ENCODE measurements at regions not wholly inside any gene's neighbourhood (a gene's known extent, or its start where the extent isn't known, plus 50 kb on each side); places are given as distances from the start of the nearest gene placed in this dataset.
"Not testable (repeated sequence)": the region's sequence is repeated elsewhere in the genome, so short reads cannot be mapped to it uniquely, and the experiment has no call there.

DNA sequence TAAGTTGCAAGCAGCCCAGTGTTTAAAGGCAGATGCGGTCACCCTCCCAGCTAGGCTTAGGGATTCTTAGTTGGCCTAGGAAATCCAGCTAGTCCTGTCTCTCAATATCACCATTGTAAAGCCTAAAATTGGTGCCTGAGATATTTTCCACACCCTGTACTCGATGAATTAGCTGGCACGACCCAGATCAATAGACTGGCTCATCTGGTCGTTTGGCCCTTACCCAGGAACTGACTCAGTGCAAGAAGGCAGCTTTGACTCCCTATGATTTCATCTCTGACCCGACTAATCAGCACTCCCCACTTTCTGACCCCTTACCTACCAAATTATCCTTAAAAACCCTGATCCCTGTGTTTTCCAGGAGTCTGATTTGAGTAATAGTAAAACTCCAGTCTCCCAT is 384.9 kb upstream of the SLC7A11 start:
- no peak for DNase-seq (ENCODE audit: low spot score in 2 of 2)
- H3K27ac ChIP-seq = no peak overlapping the region
- no peaks in the 10 kb centered on the region for H3K4me1 ChIP-seq
- TF ChIP-seq POLR2A (IDR thresholded peaks at IDR 0.05) (no peak), POLR2AphosphoS5 (IDR thresholded peaks at IDR 0.05) (no peak)
- TF ChIP-seq, protein P1, sequence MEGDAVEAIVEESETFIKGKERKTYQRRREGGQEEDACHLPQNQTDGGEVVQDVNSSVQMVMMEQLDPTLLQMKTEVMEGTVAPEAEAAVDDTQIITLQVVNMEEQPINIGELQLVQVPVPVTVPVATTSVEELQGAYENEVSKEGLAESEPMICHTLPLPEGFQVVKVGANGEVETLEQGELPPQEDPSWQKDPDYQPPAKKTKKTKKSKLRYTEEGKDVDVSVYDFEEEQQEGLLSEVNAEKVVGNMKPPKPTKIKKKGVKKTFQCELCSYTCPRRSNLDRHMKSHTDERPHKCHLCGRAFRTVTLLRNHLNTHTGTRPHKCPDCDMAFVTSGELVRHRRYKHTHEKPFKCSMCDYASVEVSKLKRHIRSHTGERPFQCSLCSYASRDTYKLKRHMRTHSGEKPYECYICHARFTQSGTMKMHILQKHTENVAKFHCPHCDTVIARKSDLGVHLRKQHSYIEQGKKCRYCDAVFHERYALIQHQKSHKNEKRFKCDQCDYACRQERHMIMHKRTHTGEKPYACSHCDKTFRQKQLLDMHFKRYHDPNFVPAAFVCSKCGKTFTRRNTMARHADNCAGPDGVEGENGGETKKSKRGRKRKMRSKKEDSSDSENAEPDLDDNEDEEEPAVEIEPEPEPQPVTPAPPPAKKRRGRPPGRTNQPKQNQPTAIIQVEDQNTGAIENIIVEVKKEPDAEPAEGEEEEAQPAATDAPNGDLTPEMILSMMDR (IDR thresholded peaks at IDR 0.05) = no peak
- no peaks in the 10 kb centered on the region for H3K27me3 ChIP-seq
- intact Hi-C loops (cut with DNase I; ENCODE audit: low total_unique reads) = no loop called here
- no peaks in the 10 kb centered on the region for H3K9me3 ChIP-seq
- no peak overlapping the region for H3K4me3 ChIP-seq
- no peaks in the 10 kb centered on the region for H3K36me3 ChIP-seq

DNA sequence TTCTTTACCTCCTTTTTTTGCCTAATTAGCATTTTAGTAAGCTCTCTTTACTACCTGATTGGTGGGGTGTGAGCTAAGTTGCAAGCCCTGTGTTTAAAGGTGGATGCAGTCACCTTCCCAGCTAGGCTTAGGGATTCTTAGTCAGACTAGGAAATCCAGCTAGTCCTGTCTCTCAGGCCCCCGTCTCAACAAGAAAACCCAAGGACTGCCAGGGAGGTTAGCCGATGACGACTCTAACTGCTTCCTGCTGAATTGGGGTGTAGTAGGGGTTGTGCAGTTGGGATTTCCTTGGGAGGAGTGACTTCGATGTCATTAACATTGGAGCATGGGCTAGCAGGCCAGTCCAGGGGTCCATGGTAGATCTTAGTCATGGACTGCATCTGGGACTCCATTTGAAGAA is 380.2 kb upstream of the SLC7A11 start:
- H3K4me1 ChIP-seq; H3K9me3 ChIP-seq; H3K4me3 ChIP-seq; intact Hi-C loops (cut with DNase I; ENCODE audit: low total_unique reads); H3K27ac ChIP-seq; H3K27me3 ChIP-seq; H3K36me3 ChIP-seq; DNase-seq (ENCODE audit: low spot score in 2 of 2): not testable (repeated sequence)

DNA sequence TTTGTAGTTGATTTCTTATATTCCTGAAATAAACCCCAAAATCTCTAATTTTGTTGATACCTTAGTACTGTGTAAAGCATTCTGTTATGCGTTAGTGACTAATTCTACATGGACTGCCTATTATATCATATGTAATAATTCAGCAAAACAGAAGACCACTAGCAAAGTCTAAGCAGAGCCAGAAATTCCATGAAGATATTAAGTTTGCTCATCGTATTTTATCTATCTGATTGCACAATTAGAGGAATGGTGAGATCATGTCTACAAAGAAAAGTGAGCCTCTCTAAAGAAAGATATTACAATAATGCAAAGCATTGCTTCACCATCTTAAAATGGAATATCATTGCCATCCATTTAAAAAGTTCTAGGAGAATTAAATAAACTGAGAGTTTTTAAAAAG is 374.6 kb upstream of the SLC7A11 start:
- no peaks in the 10 kb centered on the region for H3K36me3 ChIP-seq
- H3K27me3 ChIP-seq = no peaks in the 10 kb centered on the region
- intact Hi-C loops (cut with DNase I; ENCODE audit: low total_unique reads) = no loop called here
- H3K4me1 ChIP-seq = no peaks in the 10 kb centered on the region
- H3K27ac ChIP-seq = no peak overlapping the region
- H3K4me3 ChIP-seq = no peak overlapping the region
- no peak for DNase-seq (ENCODE audit: low spot score in 2 of 2)
- TF ChIP-seq, protein P1 (IDR thresholded peaks at IDR 0.05) = no peak
- TF ChIP-seq POLR2AphosphoS5 (IDR thresholded peaks at IDR 0.05) (no peak), POLR2A (IDR thresholded peaks at IDR 0.05) (no peak)
- H3K9me3 ChIP-seq = peaks cover 5 to 7% of the 10 kb centered on the region in 2 donors

DNA sequence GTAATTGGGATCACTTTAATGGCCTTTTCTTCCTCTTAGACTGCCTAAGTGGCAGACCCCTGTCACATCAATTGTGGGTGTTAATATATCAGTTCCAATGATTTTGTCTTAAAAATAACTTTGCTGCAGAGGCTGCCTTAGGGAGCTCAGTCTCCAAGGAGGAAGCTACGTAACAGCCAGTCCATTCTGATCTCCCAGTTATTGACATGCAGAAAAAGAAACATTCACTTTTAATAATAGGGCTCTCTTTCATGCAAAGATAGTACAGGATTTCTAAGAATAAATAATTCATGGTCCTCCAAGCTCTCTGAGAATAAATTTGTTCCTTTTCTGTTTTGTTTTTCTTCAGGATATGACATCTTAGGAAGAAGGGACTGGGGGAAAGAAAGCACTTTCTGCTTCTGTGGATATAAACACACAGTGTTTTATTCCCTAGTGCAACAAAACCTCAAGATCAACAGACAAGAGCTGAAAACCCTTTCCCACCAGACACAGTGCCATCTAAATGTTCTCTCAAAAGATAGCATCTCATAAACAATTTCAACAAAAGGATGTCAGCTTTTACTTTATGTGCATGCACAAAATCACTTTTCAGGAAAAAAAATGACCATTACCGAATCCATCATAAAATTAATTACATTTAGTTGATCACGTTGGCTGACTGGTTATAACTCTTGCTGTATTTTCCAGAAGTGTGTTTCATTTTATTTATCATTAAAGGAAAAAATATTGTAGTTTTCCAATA is 372.4 kb upstream of the SLC7A11 start:
- H3K36me3 ChIP-seq = no peaks in the 10 kb centered on the region
- H3K9me3 ChIP-seq = peaks cover 2 to 5% of the 10 kb centered on the region in 2 donors
- no peak for DNase-seq (ENCODE audit: low spot score in 2 of 2)
- H3K27ac ChIP-seq = no peak overlapping the region
- TF ChIP-seq POLR2AphosphoS5 (IDR thresholded peaks at IDR 0.05) = no peak
- TF ChIP-seq POLR2A (IDR thresholded peaks at IDR 0.05) = no peak
- TF ChIP-seq, protein P1 (IDR thresholded peaks at IDR 0.05) = no peak
- H3K4me3 ChIP-seq = no peak overlapping the region
- no peaks in the 10 kb centered on the region for H3K4me1 ChIP-seq
- intact Hi-C loops (cut with DNase I; ENCODE audit: low total_unique reads) = no loop called here
- no peaks in the 10 kb centered on the region for H3K27me3 ChIP-seq

DNA sequence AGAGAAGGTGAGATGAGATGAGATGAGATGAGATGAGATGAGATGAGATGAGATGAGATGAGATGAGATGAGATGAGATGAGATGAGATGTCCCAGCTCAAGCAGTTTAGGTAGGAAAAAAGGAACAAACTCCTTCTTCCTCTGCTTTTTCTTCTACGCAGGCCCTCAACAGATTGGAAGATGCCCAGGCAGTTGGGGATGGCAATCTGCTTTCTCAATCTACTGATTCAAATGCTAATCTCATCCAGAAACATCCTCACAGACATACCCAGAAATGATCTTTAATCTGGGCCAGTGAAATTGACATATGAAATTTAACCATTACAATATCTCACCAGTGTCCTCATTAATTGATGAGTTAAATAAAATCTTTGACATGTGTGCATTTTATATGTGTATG is 370.3 kb upstream of the SLC7A11 start:
- intact Hi-C loops (cut with DNase I; ENCODE audit: low total_unique reads) = no loop called here
- no peak overlapping the region for H3K4me3 ChIP-seq
- no peaks in the 10 kb centered on the region for H3K36me3 ChIP-seq
- H3K27ac ChIP-seq = no peak overlapping the region
- H3K9me3 ChIP-seq = no peaks in the 10 kb centered on the region
- DNase-seq (ENCODE audit: low spot score in 2 of 2) = no peak
- H3K27me3 ChIP-seq = no peaks in the 10 kb centered on the region
- TF ChIP-seq, protein P1 (IDR thresholded peaks at IDR 0.05) = no peak
- no peak for TF ChIP-seq POLR2AphosphoS5 (IDR thresholded peaks at IDR 0.05)
- TF ChIP-seq POLR2A (IDR thresholded peaks at IDR 0.05) = no peak
- H3K4me1 ChIP-seq = no peaks in the 10 kb centered on the region
